ENCODE measurements at regions not wholly inside any gene's neighbourhood (a gene's known extent, or its start where the extent isn't known, plus 50 kb on each side); places are given as distances from the start of the nearest gene placed in this dataset.

DNA sequence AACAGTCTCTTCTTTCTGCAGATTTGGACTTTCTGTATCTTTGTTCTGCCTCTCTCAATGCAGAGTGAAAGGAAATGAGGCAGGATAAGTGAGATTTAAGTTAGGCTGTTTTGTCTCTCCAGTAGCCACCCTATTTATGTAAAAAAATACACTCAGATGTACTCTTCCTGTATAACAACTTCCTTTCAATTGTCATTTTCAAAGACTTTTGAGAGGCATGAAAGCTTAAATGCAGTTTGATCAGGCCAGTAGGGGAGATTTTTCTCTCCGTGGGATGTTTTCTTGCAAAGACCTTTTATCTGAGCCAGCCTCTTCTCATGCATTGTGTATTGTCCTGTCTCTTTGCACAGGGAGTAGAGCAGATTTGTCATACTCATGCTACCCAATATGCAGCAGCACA, 166.8 kb downstream of the SLITRK5 start:
- no peak for TF ChIP-seq EZH2 (IDR thresholded peaks at IDR 0.05)
- no peak for TF ChIP-seq FOXP2 (optimal IDR thresholded peaks at IDR 0.05; ENCODE audit: control extremely low read depth, extremely low read length, insufficient read depth)
- TF ChIP-seq POLR2AphosphoS5 (IDR thresholded peaks at IDR 0.05; ENCODE audit: borderline replicate concordance, low read depth, low read length), result no peak
- H3K36me3 ChIP-seq (ENCODE audit: insufficient read depth, low read length), result no peaks in the 10 kb centered on the region
- no peak for DNase-seq (ENCODE audit: low read depth, low spot score)
- no peak overlapping the region for H3K9ac ChIP-seq (ENCODE audit: insufficient read length)
- no peak overlapping the region for H3K4me3 ChIP-seq
- no peaks in the 10 kb centered on the region for H3K9me3 ChIP-seq (ENCODE audit: low read depth, low read length)
- H3K27ac ChIP-seq, result no peak overlapping the region

DNA sequence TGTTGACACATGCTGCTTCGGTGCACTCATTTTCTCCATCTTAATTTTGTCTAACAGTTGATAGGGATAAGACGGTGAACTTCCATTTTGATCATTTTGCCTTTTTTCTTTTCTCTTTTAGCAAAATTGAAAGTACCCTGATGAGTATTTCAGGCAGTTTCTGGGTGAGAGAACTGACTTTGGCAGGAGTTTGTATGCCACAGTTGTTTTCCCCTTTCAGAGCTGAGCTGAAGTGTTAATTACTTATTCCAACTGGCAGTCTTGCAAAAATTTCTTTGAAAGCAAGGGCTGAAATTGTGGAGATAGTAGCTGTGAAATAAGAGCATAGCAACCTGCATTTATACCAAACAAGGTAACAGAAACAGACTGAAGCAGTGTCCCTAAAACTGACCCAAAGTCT, 180.2 kb downstream of the SLITRK5 start:
- Histone ChIP-seq H3K9me3 (ENCODE audit: low read depth, low read length) (no peaks in the 10 kb centered on the region), H3K36me3 (ENCODE audit: insufficient read depth, low read length) (no peaks in the 10 kb centered on the region), H3K27ac (no peak overlapping the region), H3K4me3 (no peak overlapping the region), H3K9ac (ENCODE audit: insufficient read length) (no peak overlapping the region)
- no peak for TF ChIP-seq POLR2AphosphoS5 (IDR thresholded peaks at IDR 0.05; ENCODE audit: borderline replicate concordance, low read depth, low read length)
- no peak for TF ChIP-seq FOXP2 (optimal IDR thresholded peaks at IDR 0.05; ENCODE audit: control extremely low read depth, extremely low read length, insufficient read depth)
- TF ChIP-seq EZH2 (IDR thresholded peaks at IDR 0.05), result no peak
- no peak for DNase-seq (ENCODE audit: low read depth, low spot score)

- Histone ChIP-seq H3K9ac (ENCODE audit: insufficient read length) (no peak overlapping the region), H3K4me3 (no peak overlapping the region), H3K27ac (no peak overlapping the region), H3K36me3 (ENCODE audit: insufficient read depth, low read length) (no peaks in the 10 kb centered on the region), H3K9me3 (ENCODE audit: low read depth, low read length) (no peaks in the 10 kb centered on the region)
- DNase-seq (ENCODE audit: low read depth, low spot score), result no peak
- TF ChIP-seq POLR2AphosphoS5 (IDR thresholded peaks at IDR 0.05; ENCODE audit: borderline replicate concordance, low read depth, low read length) (no peak), EZH2 (IDR thresholded peaks at IDR 0.05) (no peak), FOXP2 (optimal IDR thresholded peaks at IDR 0.05; ENCODE audit: control extremely low read depth, extremely low read length, insufficient read depth) (no peak)
Measured at GRCh38 chr13:87855553-87855952, 184.4 kb downstream of the SLITRK5 start.

DNA sequence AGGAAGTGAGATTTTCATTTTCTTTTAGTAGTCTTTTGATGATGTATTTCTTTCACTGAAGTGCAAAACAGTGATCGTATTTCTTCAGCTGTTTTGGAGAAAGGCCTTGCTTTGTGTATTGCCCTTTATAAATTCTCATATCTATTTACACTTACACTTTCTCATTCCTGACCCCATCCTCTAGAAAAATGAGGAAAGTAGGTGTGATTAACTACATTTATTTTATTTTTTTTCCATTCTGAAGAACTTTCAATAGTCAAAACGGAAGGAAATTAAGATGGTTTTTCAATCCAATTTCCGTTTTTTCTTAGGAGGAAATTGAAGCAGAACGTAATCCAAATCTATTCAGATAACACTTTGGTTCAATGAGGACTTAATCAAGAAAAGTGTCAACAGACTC, 188.1 kb downstream of the SLITRK5 start:
- Histone ChIP-seq H3K9me3 (ENCODE audit: low read depth, low read length) (no peaks in the 10 kb centered on the region), H3K9ac (ENCODE audit: insufficient read length) (no peak overlapping the region), H3K36me3 (ENCODE audit: insufficient read depth, low read length) (no peaks in the 10 kb centered on the region), H3K4me3 (no peak overlapping the region), H3K27ac (no peak overlapping the region)
- DNase-seq (ENCODE audit: low read depth, low spot score), result no peak
- TF ChIP-seq FOXP2 (optimal IDR thresholded peaks at IDR 0.05; ENCODE audit: control extremely low read depth, extremely low read length, insufficient read depth), result no peak
- TF ChIP-seq POLR2AphosphoS5 (IDR thresholded peaks at IDR 0.05; ENCODE audit: borderline replicate concordance, low read depth, low read length), result no peak
- no peak for TF ChIP-seq EZH2 (IDR thresholded peaks at IDR 0.05)

GRCh38 chr13:87867426-87867825, 196.3 kb downstream of the SLITRK5 start:
- H3K27ac ChIP-seq, result no peak overlapping the region

DNA sequence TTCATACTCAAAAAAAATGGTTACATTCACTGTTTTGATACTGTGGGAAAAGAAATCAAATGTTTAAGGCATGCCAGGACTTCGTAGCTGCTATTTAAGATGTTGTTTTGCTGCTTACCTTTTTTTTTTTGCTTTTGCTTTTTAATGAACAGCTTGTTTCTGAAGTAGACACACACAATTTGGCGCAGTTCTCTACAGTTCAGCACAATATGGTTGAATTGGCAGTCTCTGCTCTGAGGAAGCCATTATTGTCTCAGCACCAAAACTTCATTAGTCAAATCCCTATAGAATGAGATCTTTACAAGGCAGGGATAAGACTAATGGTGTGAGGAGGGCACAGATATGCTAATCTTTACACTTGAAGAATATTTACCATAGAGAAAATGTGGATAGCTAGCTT, 197.6 kb downstream of the SLITRK5 start:
- no peak for DNase-seq (ENCODE audit: low read depth, low spot score)
- Histone ChIP-seq H3K9ac (ENCODE audit: insufficient read length) (no peak overlapping the region), H3K9me3 (ENCODE audit: low read depth, low read length) (no peaks in the 10 kb centered on the region), H3K36me3 (ENCODE audit: insufficient read depth, low read length) (no peaks in the 10 kb centered on the region), H3K27ac (no peak overlapping the region), H3K4me3 (no peak overlapping the region)
- TF ChIP-seq POLR2AphosphoS5 (IDR thresholded peaks at IDR 0.05; ENCODE audit: borderline replicate concordance, low read depth, low read length), result no peak
- TF ChIP-seq EZH2 (IDR thresholded peaks at IDR 0.05), result no peak
- TF ChIP-seq FOXP2 (optimal IDR thresholded peaks at IDR 0.05; ENCODE audit: control extremely low read depth, extremely low read length, insufficient read depth), result no peak

More at GRCh38 chr13:87867426-87867825, 196.3 kb downstream of the SLITRK5 start:
- Histone ChIP-seq H3K4me3 (no peak overlapping the region), H3K36me3 (ENCODE audit: insufficient read depth, low read length) (no peaks in the 10 kb centered on the region), H3K9ac (ENCODE audit: insufficient read length) (no peak overlapping the region), H3K9me3 (ENCODE audit: low read depth, low read length) (no peaks in the 10 kb centered on the region)
- TF ChIP-seq POLR2AphosphoS5 (IDR thresholded peaks at IDR 0.05; ENCODE audit: borderline replicate concordance, low read depth, low read length) (no peak), FOXP2 (optimal IDR thresholded peaks at IDR 0.05; ENCODE audit: control extremely low read depth, extremely low read length, insufficient read depth) (no peak)
- no peak for DNase-seq (ENCODE audit: low read depth, low spot score)

GRCh38 chr13:87872813-87873212, 201.6 kb downstream of the SLITRK5 start:
- no peaks in the 10 kb centered on the region for H3K36me3 ChIP-seq (ENCODE audit: insufficient read depth, low read length)
- H3K4me3 ChIP-seq, result no peak overlapping the region
- H3K9ac ChIP-seq (ENCODE audit: insufficient read length), result no peak overlapping the region
- DNase-seq (ENCODE audit: low read depth, low spot score), result no peak
- TF ChIP-seq EZH2 (IDR thresholded peaks at IDR 0.05) (no peak), POLR2AphosphoS5 (IDR thresholded peaks at IDR 0.05; ENCODE audit: borderline replicate concordance, low read depth, low read length) (no peak), FOXP2 (optimal IDR thresholded peaks at IDR 0.05; ENCODE audit: control extremely low read depth, extremely low read length, insufficient read depth) (no peak)
- no peak overlapping the region for H3K27ac ChIP-seq
- no peaks in the 10 kb centered on the region for H3K9me3 ChIP-seq (ENCODE audit: low read depth, low read length)

DNA sequence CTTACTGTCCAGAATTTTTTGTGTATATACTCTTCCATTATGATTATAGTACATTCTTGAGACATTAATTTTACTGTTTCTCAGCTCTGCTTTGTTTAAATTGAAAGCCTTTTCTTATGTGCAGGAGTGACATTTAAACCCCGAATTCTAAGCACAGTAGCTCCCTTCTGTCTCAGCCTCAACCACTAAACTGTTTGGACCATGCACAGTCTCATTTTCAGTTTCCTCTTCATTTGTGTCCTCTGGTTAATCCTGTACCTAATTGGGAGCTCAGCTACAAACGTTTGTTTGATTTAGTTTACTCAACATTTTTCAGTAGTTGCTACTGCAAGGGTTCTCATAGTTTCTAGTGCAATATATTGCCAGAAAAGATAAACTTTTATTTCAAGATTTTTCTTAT, 206.3 kb downstream of the SLITRK5 start:
- TF ChIP-seq EZH2 (IDR thresholded peaks at IDR 0.05), result no peak
- TF ChIP-seq POLR2AphosphoS5 (IDR thresholded peaks at IDR 0.05; ENCODE audit: borderline replicate concordance, low read depth, low read length), result no peak
- no peak for TF ChIP-seq FOXP2 (optimal IDR thresholded peaks at IDR 0.05; ENCODE audit: control extremely low read depth, extremely low read length, insufficient read depth)
- DNase-seq (ENCODE audit: low read depth, low spot score), result no peak
- no peak overlapping the region for H3K9ac ChIP-seq (ENCODE audit: insufficient read length)
- H3K27ac ChIP-seq, result no peak overlapping the region
- H3K9me3 ChIP-seq (ENCODE audit: low read depth, low read length), result no peaks in the 10 kb centered on the region
- H3K4me3 ChIP-seq, result no peak overlapping the region
- no peaks in the 10 kb centered on the region for H3K36me3 ChIP-seq (ENCODE audit: insufficient read depth, low read length)

GRCh38 chr13:87878706-87879105, 207.5 kb downstream of the SLITRK5 start:
- no peak for TF ChIP-seq POLR2AphosphoS5 (IDR thresholded peaks at IDR 0.05; ENCODE audit: borderline replicate concordance, low read depth, low read length)
- TF ChIP-seq EZH2 (IDR thresholded peaks at IDR 0.05), result no peak
- TF ChIP-seq FOXP2 (optimal IDR thresholded peaks at IDR 0.05; ENCODE audit: control extremely low read depth, extremely low read length, insufficient read depth), result no peak
- Histone ChIP-seq H3K9me3 (ENCODE audit: low read depth, low read length) (no peaks in the 10 kb centered on the region), H3K4me3 (no peak overlapping the region), H3K27ac (no peak overlapping the region), H3K9ac (ENCODE audit: insufficient read length) (no peak overlapping the region), H3K36me3 (ENCODE audit: insufficient read depth, low read length) (no peaks in the 10 kb centered on the region)
- no peak for DNase-seq (ENCODE audit: low read depth, low spot score)
